ENCODE measurements at regions not wholly inside any gene's neighbourhood (a gene's known extent, or its start where the extent isn't known, plus 50 kb on each side); places are given as distances from the start of the nearest gene placed in this dataset.

- no peak for DNase-seq
- H3K27ac ChIP-seq (ENCODE audit: low read depth in 1 of 2, low read length in 2 of 2): no peak overlapping the region
- H3K4me1 ChIP-seq (ENCODE audit: control insufficient read depth in 1 of 2, insufficient read depth in 2 of 2, low read length in 2 of 2): no peaks in the 10 kb centered on the region
- Mint-ChIP-seq H3K36me3 (no peaks in the 10 kb centered on the region), H3K27ac (no peak overlapping the region), H3K4me3 (no peak overlapping the region), H3K9me3 (peaks cover 5 to 24% (median 8%) of the 10 kb centered on the region in 7 donors), H3K27me3 (ENCODE audit: low read depth in 3 of 3) (peaks cover 0 to 2% (median 0%) of the 10 kb centered on the region in 3 donors), H3K4me1 (no peaks in the 10 kb centered on the region)
- no peak overlapping the region for H2AFZ ChIP-seq (ENCODE audit: insufficient read depth, low read depth, low read length, poor library complexity, severe bottlenecking)
- H3K27me3 ChIP-seq (ENCODE audit: control insufficient read depth in 2 of 2, insufficient read depth in 2 of 2, low read length in 2 of 2): no peaks in the 10 kb centered on the region
- H3K36me3 ChIP-seq (replicated peaks in 1 of 2; ENCODE audit: control insufficient read depth in 1 of 2, insufficient read depth in 2 of 2, low read length in 2 of 2): no peaks in the 10 kb centered on the region
- H3K9me3 ChIP-seq (replicated peaks in 1 of 2; ENCODE audit: control insufficient read depth in 1 of 2, insufficient read depth in 1 of 2, low read length in 2 of 2): peaks cover 3% of the 10 kb centered on the region in 2 donors
- no peak overlapping the region for H3K4me2 ChIP-seq (replicated peaks; ENCODE audit: extremely low read depth, low read length, poor library complexity, severe bottlenecking)
- 82% methylated on average over 1 of the region's 3 CpGs for WGBS (ENCODE audit: insufficient coverage)
- no peak for TF ChIP-seq CTCF (IDR thresholded peaks at IDR 0.05)
- no peak overlapping the region for H3K4me3 ChIP-seq (replicated peaks in 1 of 3; ENCODE audit: low read depth in 2 of 3, low read length in 3 of 3)
- H3K79me2 ChIP-seq (ENCODE audit: insufficient read depth, low read length): no peaks in the 10 kb centered on the region
- no peak overlapping the region for H3K9ac ChIP-seq (ENCODE audit: insufficient read depth, low read length, poor library complexity, severe bottlenecking)
- intact Hi-C loops (cut with micrococcal nuclease): no loop called here
- H4K20me1 ChIP-seq (ENCODE audit: insufficient read depth, low read length): no peaks in the 10 kb centered on the region
Observed at GRCh38 chr2:33978471-33978870, 379.4 kb upstream of the FAM98A start.

GRCh38 chr2:33975498-33975897 is 376.4 kb upstream of the FAM98A start:
- peaks cover 0 to 2% (median 0%) of the 10 kb centered on the region in 3 donors for H3K27me3 Mint-ChIP-seq (ENCODE audit: low read depth in 3 of 3)
- whole genome bisulfite sequencing (ENCODE audit: insufficient coverage): no CpG with 5 or more reads among the region's 3 CpGs
- H2AFZ ChIP-seq (ENCODE audit: insufficient read depth, low read depth, low read length, poor library complexity, severe bottlenecking): no peak overlapping the region
- no peak overlapping the region for H3K4me2 ChIP-seq (replicated peaks; ENCODE audit: extremely low read depth, low read length, poor library complexity, severe bottlenecking)
- no peak overlapping the region for H3K4me3 ChIP-seq (replicated peaks in 1 of 3; ENCODE audit: low read depth in 2 of 3, low read length in 3 of 3)
- no peaks in the 10 kb centered on the region for H3K4me1 Mint-ChIP-seq
- no peak overlapping the region for H3K4me3 Mint-ChIP-seq
- no peaks in the 10 kb centered on the region for H4K20me1 ChIP-seq (ENCODE audit: insufficient read depth, low read length)
- H3K27me3 ChIP-seq (ENCODE audit: control insufficient read depth in 2 of 2, insufficient read depth in 2 of 2, low read length in 2 of 2): no peaks in the 10 kb centered on the region
- no peak for DNase-seq
- H3K9me3 Mint-ChIP-seq: peaks cover 4 to 18% (median 8%) of the 10 kb centered on the region in 7 donors
- intact Hi-C loops (cut with micrococcal nuclease): no loop called here
- H3K4me1 ChIP-seq (ENCODE audit: control insufficient read depth in 1 of 2, insufficient read depth in 2 of 2, low read length in 2 of 2): no peaks in the 10 kb centered on the region
- no peak for TF ChIP-seq CTCF (IDR thresholded peaks at IDR 0.05)
- no peaks in the 10 kb centered on the region for H3K36me3 Mint-ChIP-seq
- no peak overlapping the region for H3K9ac ChIP-seq (ENCODE audit: insufficient read depth, low read length, poor library complexity, severe bottlenecking)
- no peak overlapping the region for H3K27ac ChIP-seq (ENCODE audit: low read depth in 1 of 2, low read length in 2 of 2)
- no peaks in the 10 kb centered on the region for H3K36me3 ChIP-seq (replicated peaks in 1 of 2; ENCODE audit: control insufficient read depth in 1 of 2, insufficient read depth in 2 of 2, low read length in 2 of 2)
- no peak overlapping the region for H3K27ac Mint-ChIP-seq
- peaks cover 3% of the 10 kb centered on the region in 2 donors for H3K9me3 ChIP-seq (replicated peaks in 1 of 2; ENCODE audit: control insufficient read depth in 1 of 2, insufficient read depth in 1 of 2, low read length in 2 of 2)
- H3K79me2 ChIP-seq (ENCODE audit: insufficient read depth, low read length): no peaks in the 10 kb centered on the region

Measured in CD14-positive monocyte (primary cell).